Superior temporal gyrus (tissue), 1 donor: ENCODE measurements at regions not wholly inside any gene's neighbourhood (a gene's known extent, or its start where the extent isn't known, plus 50 kb on each side); places are given as distances from the start of the nearest gene placed in this dataset.
"Not testable (repeated sequence)": the region's sequence is repeated elsewhere in the genome, so short reads cannot be mapped to it uniquely, and the experiment has no call there.

Source experiments
- DNase-seq: peaks from one replicate; pipeline ENCODE4 v3.0.0-alpha.2; 2016; ENCODE audit errors: extremely low spot score

- DNase-seq, result no peak
Measured at GRCh38 chr4:33448948-33449347, 2728.8 kb downstream of the PCDH7 start.

GRCh38 chr4:33453436-33453835 lies 2733.3 kb downstream of the PCDH7 start:
- DNase-seq, result no peak

- no peak for DNase-seq
Measured at GRCh38 chr4:33453916-33454315, 2733.7 kb downstream of the PCDH7 start.

GRCh38 chr4:33465565-33465964 lies 2745.4 kb downstream of the PCDH7 start:
- DNase-seq, result no peak

GRCh38 chr4:33467291-33467690 lies 2747.1 kb downstream of the PCDH7 start:
- no peak for DNase-seq

DNA sequence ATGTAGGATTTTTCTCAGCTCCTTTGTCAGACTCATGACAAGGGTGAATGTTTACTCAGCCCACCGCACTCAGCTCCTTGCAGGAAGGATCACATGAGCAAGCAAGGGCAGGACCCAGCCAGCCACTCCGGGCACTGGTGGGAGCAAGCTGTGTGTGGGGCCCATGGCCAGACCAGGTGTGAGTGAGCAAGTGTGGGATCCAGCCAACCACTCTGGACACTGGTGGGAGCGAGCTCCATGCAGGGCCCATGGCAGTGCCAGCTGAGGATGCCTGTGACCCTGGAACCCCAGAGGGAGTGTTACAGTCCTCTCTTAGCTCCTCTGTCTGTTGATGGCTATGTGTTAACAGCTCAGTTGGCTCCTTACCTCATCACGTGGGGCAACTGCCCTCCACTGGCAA lies 2750.6 kb downstream of the PCDH7 start:
- no peak for DNase-seq

DNA sequence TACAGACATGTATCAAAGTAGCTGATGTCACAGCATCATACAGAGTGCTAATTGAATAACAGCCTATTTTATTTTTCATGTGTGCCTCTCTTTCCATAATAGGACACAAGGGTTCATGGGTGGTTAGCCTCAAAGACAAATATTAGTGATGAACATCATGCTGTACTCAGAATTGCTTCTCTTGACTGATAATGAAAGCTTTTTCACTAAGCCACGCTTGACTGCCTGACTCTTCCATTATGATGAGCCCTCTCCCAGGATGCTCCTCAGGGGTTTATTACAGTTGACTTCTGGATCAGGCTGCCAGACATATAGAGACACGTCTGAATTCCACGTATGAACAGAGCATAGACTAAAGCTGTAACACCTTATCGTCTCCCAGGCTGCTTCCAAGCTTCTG lies 2757.5 kb downstream of the PCDH7 start:
- no peak for DNase-seq

- no peak for DNase-seq
Measured at GRCh38 chr4:33482773-33483172, 2761.5 kb downstream of the ARAP2 start.

DNA sequence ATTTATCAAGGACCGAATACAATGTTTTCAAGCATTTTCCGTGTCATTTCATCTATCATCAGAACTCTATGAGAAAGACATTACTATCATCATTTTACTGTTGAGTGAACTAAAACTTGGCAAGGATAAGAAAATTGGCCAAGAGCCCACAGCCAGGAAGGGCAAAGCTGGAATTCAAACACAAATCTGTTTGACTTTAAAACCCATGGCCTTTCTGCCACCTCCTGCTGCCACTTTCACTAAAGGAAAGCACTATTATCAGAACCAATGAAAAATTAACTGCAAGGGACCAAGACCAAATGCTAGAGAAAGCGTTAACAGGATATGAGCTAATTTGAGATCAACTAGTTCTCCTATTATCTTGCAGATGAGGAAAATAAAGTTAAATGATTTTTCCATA lies 2759.2 kb downstream of the ARAP2 start:
- no peak for DNase-seq

- no peak for DNase-seq
Measured at GRCh38 chr4:33493231-33493630, 2751.1 kb downstream of the ARAP2 start.

- DNase-seq, result no peak
Measured at GRCh38 chr4:33494150-33494549, 2750.2 kb downstream of the ARAP2 start.

- not testable (repeated sequence) for DNase-seq
Measured at GRCh38 chr4:33501587-33501986, 2742.7 kb downstream of the ARAP2 start.

GRCh38 chr4:33512397-33512796 lies 2731.9 kb downstream of the ARAP2 start:
- no peak for DNase-seq

DNA sequence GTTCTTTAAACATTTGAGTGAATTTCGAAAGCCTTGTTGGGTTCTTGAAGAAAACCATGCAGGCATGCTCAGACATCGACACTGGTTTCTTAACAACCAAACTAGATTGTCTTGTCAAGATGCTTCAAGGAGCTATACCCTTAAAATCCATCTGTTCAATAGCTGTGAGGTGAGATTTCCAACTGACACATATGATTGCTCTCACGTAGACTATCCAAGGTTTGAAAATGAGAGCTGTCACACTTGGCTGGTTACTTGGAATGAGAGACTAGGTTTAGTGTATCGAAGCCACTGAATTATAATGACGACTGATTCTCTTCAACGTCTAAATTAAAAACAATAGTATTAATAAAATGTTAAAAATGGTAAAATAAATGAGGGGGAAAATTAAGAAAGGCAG lies 2725.5 kb downstream of the ARAP2 start:
- no peak for DNase-seq

DNA sequence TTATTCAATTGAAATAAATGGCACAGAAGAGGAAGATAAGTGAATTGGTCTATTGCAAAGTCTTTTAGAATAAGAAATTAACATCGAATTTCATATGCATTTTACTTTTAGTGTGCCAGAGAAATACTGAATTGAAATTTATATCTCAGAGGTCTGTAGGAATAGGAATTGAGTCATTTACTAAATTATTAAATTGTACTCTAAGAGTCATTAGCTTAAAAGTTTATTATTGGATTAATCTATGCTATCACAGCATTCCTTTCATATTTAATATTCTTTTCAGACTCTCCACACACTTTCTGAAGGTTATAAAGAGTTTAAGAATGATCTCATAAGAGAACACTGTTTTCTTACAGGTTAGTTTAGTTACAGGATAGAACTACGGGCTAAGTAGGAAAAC lies 2711.5 kb downstream of the ARAP2 start:
- no peak for DNase-seq

- DNase-seq, result no peak
Measured at GRCh38 chr4:33536898-33537297, 2707.4 kb downstream of the ARAP2 start.

GRCh38 chr4:33537527-33537926 lies 2706.8 kb downstream of the ARAP2 start:
- no peak for DNase-seq

DNA sequence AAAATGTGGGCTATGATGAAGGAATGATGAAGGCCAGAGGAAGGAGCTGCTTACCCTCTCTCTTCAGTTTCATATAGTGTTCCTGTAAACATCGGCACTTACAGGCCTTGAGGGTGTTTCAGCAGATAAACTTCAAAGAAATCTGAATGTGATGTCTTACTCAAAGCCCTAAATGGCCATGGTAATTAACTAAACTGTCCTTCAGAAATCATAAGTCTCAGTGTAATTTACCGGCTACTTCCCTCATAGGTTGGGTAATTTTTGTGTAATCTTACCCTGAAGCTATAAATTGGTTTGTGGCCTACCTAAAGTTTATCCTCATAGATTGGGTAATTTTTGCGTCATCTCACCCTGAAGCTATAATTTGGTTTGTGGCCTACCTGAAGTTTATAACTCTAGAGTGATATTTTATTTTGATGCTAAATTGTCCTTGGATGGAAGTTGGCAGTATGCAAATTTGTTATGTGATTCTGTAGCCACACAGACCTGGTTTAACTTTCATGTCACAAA lies 2700.3 kb downstream of the ARAP2 start:
- DNase-seq, result no peak

DNA sequence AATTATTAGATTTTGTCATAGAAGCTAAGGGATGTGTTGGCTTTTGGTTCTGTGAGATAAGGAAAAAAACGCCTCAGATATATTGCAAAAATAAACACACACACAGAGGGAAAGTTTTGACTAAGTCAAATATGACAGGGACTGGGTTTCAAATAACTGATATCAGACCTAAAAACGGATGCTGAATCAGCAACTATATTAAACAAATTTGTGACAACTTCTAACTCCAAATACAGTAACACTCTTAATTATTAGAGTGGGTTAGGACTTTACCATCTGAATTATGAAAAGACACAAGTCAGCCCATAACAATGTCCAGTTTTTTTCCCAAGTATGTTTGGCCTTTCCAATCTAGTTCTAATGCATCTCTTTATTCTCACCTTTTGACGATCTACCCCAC lies 2693.1 kb downstream of the ARAP2 start:
- DNase-seq, result no peak

- no peak for DNase-seq
Measured at GRCh38 chr4:33561259-33561658, 2683.1 kb downstream of the ARAP2 start.

DNA sequence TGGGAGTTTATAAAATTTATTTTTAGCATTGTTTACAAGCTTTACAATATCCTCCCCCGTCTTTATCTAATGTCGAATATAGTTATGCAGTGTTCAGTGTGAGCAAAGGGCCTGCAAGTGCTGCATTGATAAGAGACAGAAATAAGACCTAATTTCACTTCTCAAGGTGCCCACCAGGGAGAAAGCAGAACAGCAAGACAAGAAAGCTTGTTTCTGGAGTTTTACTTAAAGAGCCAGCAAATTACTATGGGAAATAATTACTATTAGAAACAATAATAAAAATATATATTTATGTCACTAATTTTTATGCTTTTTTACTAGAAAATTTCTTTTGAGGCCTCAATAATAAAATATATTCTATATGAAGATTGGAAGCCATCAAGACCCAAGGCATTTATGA lies 2677.7 kb downstream of the ARAP2 start:
- no peak for DNase-seq

DNA sequence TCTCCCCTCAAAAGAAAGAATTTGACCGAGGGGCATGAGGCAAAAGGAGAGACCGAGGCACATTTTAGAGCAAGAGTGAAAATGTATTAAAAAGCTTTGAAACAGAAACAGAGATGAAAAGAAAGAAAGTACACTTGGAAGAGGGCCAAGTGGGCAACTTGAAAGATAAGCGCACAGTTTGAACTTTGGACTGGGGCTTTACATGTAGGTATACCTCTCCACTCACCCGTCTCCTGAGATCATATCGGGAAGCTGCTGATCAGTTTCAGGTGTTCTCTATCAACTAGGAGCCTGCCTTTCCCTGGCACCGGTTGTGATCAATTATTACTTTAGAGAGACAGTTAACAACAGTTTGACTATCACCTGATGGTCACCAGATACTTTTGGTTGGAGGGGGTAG lies 2666.5 kb downstream of the ARAP2 start:
- DNase-seq, result no peak

DNA sequence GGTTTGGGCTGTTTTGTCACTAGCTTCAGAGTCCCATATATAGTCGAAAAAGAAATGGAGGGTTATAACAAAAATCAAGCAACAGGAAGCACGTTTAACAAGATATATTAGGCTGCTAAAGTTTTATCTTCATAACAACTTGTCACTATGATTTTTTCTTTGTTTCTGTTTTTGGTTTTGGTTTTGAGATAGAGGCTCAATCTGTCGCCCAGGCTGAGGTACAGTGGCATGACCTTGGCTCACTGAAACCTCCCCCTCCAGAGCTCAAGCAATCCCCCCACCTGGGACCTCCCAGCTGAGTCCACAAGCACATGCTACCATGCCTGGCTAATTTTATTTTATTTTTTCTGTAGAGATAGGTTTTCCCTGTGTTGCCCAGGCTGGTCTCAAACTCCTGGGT lies 2664.4 kb downstream of the ARAP2 start:
- DNase-seq, result no peak

DNA sequence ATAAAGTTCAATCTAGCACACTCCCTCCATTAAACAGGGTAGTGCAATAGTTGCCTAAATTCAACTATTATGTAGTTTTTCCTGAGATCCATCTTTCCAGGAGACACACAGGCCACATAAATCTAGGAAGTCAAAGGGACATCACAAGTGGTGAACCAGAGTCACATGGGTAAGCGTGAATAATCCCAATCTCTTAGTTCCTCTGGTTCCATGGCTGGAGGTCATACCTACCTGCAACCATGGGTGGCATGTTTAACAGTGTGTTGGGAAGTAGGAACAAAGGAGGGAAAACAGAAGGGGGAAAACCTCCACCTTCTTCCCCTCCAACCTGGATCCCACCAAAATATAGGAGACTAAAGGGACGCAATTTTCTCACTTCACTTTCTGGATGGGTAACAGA lies 2651.6 kb downstream of the ARAP2 start:
- DNase-seq, result no peak

GRCh38 chr4:33606951-33607350 lies 2637.4 kb downstream of the ARAP2 start:
- DNase-seq, result no peak
